DMS53 treated with DMSO at 0.1 percent for 48 hours (cell line): ENCODE measurements at regions not wholly inside any gene's neighbourhood (a gene's known extent, or its start where the extent isn't known, plus 50 kb on each side); places are given as distances from the start of the nearest gene placed in this dataset.

Experiments used
- DNase-seq: peaks from one replicate; lab custom pipeline; 2025; ENCODE audit not compliant: unreplicated experiment; lab: John Stamatoyannopoulos, UW

GRCh38 chr5:52491818-52492217 is 295.9 kb upstream of the ITGA1 start:
- peak; percentile 92 for DNase-seq

- no peak for DNase-seq
These were observed 290.5 kb upstream of the ITGA1 start for GRCh38 chr5:52497133-52497693.

DNA sequence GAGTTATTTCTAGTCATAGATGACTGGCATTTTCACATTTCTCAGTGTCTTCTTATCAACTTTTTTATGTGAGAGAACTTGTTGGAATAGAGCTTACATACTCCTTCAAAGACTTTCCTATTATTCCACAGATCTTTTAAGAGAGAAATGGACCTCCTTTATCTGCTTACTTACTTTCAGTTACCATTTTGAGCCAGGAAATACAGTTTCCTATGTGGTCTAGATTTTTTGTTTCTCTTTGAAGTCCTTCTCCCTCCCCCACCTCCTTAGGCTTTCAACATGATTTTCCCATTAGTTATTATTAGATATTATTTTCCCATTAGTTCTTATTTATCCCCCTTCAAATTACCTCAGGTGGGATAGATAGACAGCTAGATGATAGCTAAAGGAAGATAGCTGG is 289.1 kb upstream of the ITGA1 start:
- no peak for DNase-seq

- DNase-seq = no peak
These were observed 285.2 kb upstream of the ITGA1 start for GRCh38 chr5:52502460-52502999.

DNA sequence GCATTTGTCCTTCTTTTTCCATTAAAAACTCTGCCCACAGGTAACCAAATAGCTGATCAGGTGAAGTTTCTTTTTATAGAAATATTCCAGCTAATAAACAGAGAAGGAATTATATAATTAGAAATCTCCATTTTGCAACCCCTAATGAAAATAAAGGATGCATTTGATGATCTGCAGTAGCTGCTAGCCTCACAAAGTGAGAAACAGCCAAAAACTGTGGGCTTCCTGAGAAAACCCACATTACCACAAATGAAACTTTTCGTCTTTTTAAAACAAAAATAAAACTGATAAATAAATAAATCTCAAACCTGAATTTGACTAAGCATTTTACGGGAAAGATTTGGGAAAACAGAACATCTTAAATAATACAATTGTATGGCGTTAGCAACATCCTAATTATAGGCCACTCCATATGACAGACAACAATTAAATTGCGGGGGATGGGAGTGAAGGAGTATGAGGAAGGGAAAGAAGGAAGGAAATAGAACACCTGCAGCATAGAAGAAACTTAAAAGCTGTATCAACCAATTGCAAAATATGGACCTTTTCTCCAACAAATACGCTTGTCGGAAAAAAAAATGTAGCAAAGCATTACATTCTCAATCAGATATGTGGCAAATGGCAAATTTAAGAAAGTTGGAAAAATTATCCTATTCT is 283.0 kb upstream of the ITGA1 start:
- DNase-seq = no peak

DNA sequence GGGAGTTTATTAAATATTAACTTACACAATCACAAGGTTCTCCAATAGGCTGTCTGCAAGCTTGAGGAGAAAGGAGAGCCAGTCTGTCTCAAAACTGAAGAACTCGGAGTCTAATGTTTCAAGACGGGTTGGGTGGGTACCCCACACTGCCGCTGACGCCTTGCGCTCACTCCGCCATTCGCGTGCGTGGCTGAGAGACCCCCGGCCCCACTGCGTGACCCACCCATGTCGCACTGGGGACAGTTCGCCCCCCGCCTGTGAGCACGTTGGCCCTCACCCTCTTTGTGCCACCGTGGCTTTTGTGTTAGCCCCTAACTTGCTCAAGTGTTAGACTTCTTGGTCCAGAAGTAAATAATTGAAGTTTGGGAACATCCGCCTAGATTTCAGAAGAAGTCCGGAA is 270.0 kb upstream of the ITGA1 start:
- no peak for DNase-seq

DNA sequence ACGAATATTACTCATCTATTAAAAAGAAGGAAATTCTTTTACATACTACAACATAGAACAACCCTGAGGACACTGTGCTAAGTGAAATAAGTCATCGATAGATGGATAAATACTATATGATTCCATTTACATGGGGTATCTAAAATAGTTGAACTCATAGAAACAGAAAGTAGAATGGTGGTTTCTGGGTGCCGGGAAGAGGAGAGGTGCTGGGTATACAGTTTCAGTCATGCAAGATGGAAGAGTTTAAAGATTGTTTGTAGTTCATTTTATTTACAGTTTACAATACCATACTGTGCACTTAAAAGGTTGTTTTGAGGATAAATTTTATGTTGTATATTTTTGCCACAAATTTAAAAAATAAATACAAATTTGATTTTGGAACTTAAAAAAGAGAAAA is 267.5 kb upstream of the ITGA1 start:
- no peak for DNase-seq

- no peak for DNase-seq
These were observed 266.5 kb upstream of the ITGA1 start for GRCh38 chr5:52521236-52521635.

DNA sequence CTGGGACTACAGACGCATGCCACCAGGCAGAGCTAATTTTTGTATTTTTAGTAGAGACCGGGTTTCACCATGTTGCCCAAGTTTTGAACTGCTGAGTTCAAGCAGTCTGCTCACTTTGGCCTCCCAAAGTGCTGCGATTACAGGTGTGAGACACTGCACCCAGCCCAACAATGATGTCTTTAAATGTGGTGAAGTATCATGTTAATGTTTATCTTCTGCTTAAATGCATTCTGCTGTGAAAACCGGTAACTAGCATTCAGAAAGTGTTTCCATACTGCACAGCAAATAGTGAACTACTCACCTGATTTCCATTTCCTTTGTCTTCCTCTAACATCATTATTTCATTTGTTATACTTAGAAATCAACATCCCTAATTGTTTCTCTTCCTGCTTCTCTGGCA is 264.0 kb upstream of the ITGA1 start:
- DNase-seq = no peak

- DNase-seq = no peak
These were observed 256.6 kb upstream of the ITGA1 start for GRCh38 chr5:52531105-52531504.

- DNase-seq = no peak
These were observed 244.1 kb upstream of the ITGA1 start for GRCh38 chr5:52543594-52543993.

DNA sequence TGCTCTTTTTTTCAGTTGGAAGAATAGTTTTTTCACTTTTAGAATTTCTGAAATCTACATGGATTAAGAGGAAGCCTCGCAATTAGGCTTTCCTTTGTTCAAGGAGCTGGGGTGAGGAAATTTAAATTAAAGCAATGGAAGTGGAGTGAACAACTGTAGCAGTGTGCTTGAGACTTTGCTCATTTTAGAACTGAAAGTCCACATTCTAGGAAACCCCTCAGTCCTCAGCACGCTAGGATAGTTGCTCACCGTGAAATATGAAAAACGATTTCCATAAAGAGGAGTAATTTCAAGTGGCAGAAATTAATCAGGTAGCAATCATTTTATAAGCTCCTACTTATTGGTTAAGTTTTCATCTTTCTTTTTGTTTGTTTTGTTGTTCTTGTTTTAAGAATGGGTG is 243.0 kb upstream of the ITGA1 start:
- no peak for DNase-seq

GRCh38 chr5:52554293-52554692 is 233.4 kb upstream of the ITGA1 start:
- no peak for DNase-seq

DNA sequence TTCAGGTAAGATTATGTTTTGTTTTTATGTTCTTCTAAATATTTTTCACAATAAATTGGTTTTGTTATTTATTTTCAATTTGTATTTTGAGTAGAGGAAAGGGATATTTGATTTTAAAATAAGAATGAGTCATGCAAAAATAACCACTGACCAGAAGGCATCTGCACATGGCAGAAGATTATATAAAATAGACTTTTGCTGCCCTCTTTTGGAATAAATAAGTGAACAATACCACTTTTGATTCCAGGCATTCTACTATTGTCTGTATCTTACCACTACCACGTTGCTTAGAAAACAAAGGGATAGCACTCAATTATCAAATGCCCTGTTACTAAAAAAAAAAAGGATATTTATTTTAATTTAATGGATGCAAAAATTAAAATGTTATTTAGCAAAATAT is 227.3 kb upstream of the ITGA1 start:
- peak; percentile 78 for DNase-seq

- DNase-seq = no peak
These were observed 225.2 kb upstream of the ITGA1 start for GRCh38 chr5:52562473-52562872.

- no peak for DNase-seq
These were observed 223.1 kb upstream of the ITGA1 start for GRCh38 chr5:52564587-52564986.

DNA sequence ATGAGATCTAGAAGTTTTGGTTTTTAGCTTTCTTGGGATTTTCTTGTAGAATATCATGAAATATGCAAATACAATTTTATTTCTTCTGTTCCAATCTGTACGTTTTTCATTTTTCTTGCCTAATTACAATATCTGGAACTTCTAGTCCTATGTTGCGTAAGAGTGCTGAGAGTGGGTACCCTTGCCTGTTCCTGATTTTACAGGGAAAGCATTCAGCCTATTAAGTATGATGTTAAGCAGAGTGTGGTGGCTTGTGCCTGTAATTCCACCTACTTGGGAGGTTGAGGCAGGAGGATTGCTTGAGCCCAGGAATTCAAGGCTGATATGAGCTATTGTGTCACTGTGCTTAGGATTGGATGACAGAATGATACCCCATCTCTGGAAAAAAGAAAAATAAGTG is 210.2 kb upstream of the ITGA1 start:
- no peak for DNase-seq

DNA sequence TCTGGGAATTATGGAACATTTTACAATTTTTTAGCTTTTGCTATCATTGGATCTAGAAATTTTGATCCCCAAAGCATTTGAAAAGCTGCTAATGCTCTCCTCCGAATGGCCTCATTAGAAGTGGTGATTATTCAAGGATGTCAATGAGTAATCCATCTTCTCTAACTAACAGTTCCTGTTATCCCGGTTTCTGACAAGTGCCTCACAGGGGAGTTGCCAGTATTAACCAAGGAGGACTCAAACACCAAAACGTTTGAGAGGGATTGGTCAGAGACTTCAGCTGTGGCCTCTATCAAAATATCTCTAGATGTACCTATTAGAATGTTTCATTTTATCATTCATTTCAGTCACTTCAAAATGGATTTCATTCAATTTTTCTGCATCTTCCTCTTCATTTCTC is 208.3 kb upstream of the ITGA1 start:
- peak; percentile 91 for DNase-seq

- DNase-seq = no peak
These were observed 206.8 kb upstream of the ITGA1 start for GRCh38 chr5:52580921-52581320.

- no peak for DNase-seq
These were observed 205.4 kb upstream of the ITGA1 start for GRCh38 chr5:52582313-52582712.

- DNase-seq = no peak
These were observed 200.6 kb upstream of the ITGA1 start for GRCh38 chr5:52587131-52587530.

GRCh38 chr5:52597625-52598024 is 190.1 kb upstream of the ITGA1 start:
- DNase-seq = no peak

DNA sequence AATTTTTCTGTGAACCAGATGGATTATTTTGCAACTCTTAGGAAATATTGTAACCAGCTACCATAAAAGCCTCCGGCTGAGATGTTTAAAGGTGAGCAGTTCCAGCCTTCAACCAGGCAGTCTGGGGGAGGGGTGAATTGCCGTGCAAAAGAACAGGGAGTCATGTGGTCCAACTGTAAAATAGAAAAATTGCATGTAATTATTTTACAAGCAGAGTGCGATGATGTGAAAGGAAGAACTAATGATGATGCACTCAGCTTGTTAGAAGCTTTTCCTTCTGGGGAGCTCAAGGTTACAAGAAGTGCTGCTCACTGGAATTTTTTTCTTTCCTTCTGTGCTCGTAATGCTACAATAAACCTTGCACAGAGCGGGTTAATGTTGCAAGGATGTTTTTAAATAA is 188.7 kb upstream of the ITGA1 start:
- DNase-seq = no peak
